PC-3 (cell line): ENCODE measurements at regions not wholly inside any gene's neighbourhood (a gene's known extent, or its start where the extent isn't known, plus 50 kb on each side); places are given as distances from the start of the nearest gene placed in this dataset.

Experiments
- ATAC-seq: fragments of 200-7000 bp; cut with Tn5 transposase; 2 replicates; pipeline ENCODE4 v1.9.1; 2020; ENCODE audit warnings: mild to moderate bottlenecking, moderate library complexity
- BruUV-seq: library from RNA; stranded (reverse); fragments of 400-500 nt; replicated peaks from 2 replicates; lab custom pipeline; 2021; lab: Mats Ljungman, UMichigan
- CTCF ChIA-PET: fragments of 300-600 bp; sonication (Branson Sonifier 250); formaldehyde crosslinking; loops from one replicate; lab custom pipeline; 2022; ENCODE audit warnings: antibody characterized with exemption; lab: Charles Lee
- POLR2A ChIA-PET: fragments of 300-600 bp; sonication (Branson Sonifier 250); formaldehyde crosslinking; loops from one replicate; lab custom pipeline; 2022; ENCODE audit warnings: antibody characterized with exemption; ENCODE audit not compliant: unreplicated experiment; lab: Charles Lee
- DNase-seq: peaks from one replicate; pipeline ENCODE4 v3.0.0-alpha.2; 2015
- H2AFZ ChIP-seq: fragments of 300-600 bp; sonication (generic); 2 replicates; pipeline ENCODE4 v1.6.0; 2016; ENCODE audit warnings: antibody characterized with exemption, low read length
- H3F3A ChIP-seq: fragments of 300-600 bp; sonication (generic); one replicate; pipeline ENCODE4 v1.6.0; 2017; ENCODE audit warnings: antibody characterized with exemption, low read length, control low read depth, mild to moderate bottlenecking; ENCODE audit not compliant: unreplicated experiment
- H3K27ac ChIP-seq: fragments of 300-600 bp; sonication (generic); 2 replicates; pipeline ENCODE4 v1.5.1; 2016; ENCODE audit warnings: mild to moderate bottlenecking, low read length
- H3K27me3 ChIP-seq: fragments of 300-600 bp; sonication (generic); 2 replicates; pipeline ENCODE4 v1.6.1; 2016; ENCODE audit warnings: low read length, mixed read lengths
- H3K36me3 ChIP-seq: fragments of 300-600 bp; sonication (generic); 2 replicates; pipeline ENCODE4 v1.6.1; 2016; ENCODE audit warnings: low read depth, mixed run types, low read length, mixed read lengths
- H3K4me1 ChIP-seq: fragments of 300-600 bp; sonication (generic); 2 replicates; pipeline ENCODE4 v1.5.1; 2016; ENCODE audit warnings: low read length; ENCODE audit not compliant: insufficient read depth
- H3K4me2 ChIP-seq: fragments of 300-600 bp; sonication (generic); 2 replicates; pipeline ENCODE4 v1.6.0; 2016; ENCODE audit warnings: low read length
- H3K4me3 ChIP-seq: fragments of 300-600 bp; sonication (generic); 2 replicates; pipeline ENCODE4 v1.5.1; 2016; ENCODE audit warnings: mild to moderate bottlenecking, low read length, mixed read lengths
- H3K79me2 ChIP-seq: fragments of 300-600 bp; sonication (generic); 2 replicates; pipeline ENCODE4 v1.6.1; 2017; ENCODE audit warnings: low read length, mixed read lengths
- H3K9ac ChIP-seq: fragments of 300-600 bp; sonication (generic); 2 replicates; pipeline ENCODE4 v1.6.0; 2016; ENCODE audit warnings: mild to moderate bottlenecking, low read length
- H3K9me2 ChIP-seq: fragments of 300-600 bp; sonication (generic); replicated peaks from 2 replicates; pipeline ENCODE4 v1.6.1; 2016; ENCODE audit warnings: mixed run types, low read length, mixed read lengths
- H3K9me3 ChIP-seq: fragments of 300-600 bp; sonication (generic); 2 replicates; pipeline ENCODE4 v1.6.1; 2016; ENCODE audit warnings: low read length, mixed read lengths
- H4K20me1 ChIP-seq: fragments of 300-600 bp; sonication (generic); 2 replicates; pipeline ENCODE4 v1.6.1; 2016; ENCODE audit warnings: low read length, mixed read lengths
- EZH2 ChIP-seq: fragments of 300-600 bp; sonication (generic); IDR thresholded peaks from one replicate; pipeline ENCODE4 v1.6.1; 2017; ENCODE audit warnings: antibody characterized with exemption, mild to moderate bottlenecking, low read length; ENCODE audit not compliant: unreplicated experiment
- EZH2phosphoT487 ChIP-seq: fragments of 300-600 bp; sonication (generic); IDR thresholded peaks from 2 replicates; pipeline ENCODE4 v1.6.1; 2018; ENCODE audit warnings: mild to moderate bottlenecking, antibody characterized with exemption, low read length, borderline replicate concordance
- intact Hi-C: fragments of 100-400 bp; cut with micrococcal nuclease; formaldehyde crosslinking; loops from 2 replicates; pipeline ENCODE4 v1.9.0; 2023
- TF ChIP-seq, protein P1 (sequence below): fragments of 300-600 bp; sonication (generic); conservative IDR thresholded peaks from 2 replicates; pipeline ENCODE4 v1.5.1; 2017; ENCODE audit warnings: antibody characterized with exemption, low read depth, mild to moderate bottlenecking, low read length

- TF ChIP-seq EZH2 (no peak), EZH2phosphoT487 (no peak)
- TF ChIP-seq, protein P1, sequence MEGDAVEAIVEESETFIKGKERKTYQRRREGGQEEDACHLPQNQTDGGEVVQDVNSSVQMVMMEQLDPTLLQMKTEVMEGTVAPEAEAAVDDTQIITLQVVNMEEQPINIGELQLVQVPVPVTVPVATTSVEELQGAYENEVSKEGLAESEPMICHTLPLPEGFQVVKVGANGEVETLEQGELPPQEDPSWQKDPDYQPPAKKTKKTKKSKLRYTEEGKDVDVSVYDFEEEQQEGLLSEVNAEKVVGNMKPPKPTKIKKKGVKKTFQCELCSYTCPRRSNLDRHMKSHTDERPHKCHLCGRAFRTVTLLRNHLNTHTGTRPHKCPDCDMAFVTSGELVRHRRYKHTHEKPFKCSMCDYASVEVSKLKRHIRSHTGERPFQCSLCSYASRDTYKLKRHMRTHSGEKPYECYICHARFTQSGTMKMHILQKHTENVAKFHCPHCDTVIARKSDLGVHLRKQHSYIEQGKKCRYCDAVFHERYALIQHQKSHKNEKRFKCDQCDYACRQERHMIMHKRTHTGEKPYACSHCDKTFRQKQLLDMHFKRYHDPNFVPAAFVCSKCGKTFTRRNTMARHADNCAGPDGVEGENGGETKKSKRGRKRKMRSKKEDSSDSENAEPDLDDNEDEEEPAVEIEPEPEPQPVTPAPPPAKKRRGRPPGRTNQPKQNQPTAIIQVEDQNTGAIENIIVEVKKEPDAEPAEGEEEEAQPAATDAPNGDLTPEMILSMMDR = no peak
Measured at GRCh38 chr12:81843599-81843998, 84.4 kb upstream of the PPFIA2 start.

GRCh38 chr12:81835783-81836182, 76.6 kb upstream of the PPFIA2 start:
- no peaks in the 10 kb centered on the region for H3K27me3 ChIP-seq
- DNase-seq = no peak
- no peak for TF ChIP-seq EZH2
- TF ChIP-seq, protein P1 = no peak
- no peak for TF ChIP-seq EZH2phosphoT487
- no peak overlapping the region for H3K9ac ChIP-seq
- no peak overlapping the region for H3K4me3 ChIP-seq
- intact Hi-C loops = no loop called here
- H2AFZ ChIP-seq = no peak overlapping the region
- no peaks in the 10 kb centered on the region for H3K79me2 ChIP-seq
- H3F3A ChIP-seq = no peaks in the 10 kb centered on the region
- no peak for ATAC-seq
- H3K36me3 ChIP-seq = no peaks in the 10 kb centered on the region
- no peak overlapping the region for H3K4me2 ChIP-seq
- POLR2A ChIA-PET = no interaction called here
- BruUV-seq = no TSS peak
- H3K27ac ChIP-seq = no peak overlapping the region
- H3K9me3 ChIP-seq = peaks cover 6% of the 10 kb centered on the region; the same call in 1 of the 2 replicates
- H3K9me2 ChIP-seq = no peaks in the 10 kb centered on the region
- H4K20me1 ChIP-seq = no peaks in the 10 kb centered on the region
- CTCF ChIA-PET = no interaction called here
- no peaks in the 10 kb centered on the region for H3K4me1 ChIP-seq

More at GRCh38 chr12:81843599-81843998, 84.4 kb upstream of the PPFIA2 start:
- ChIA-PET POLR2A (no interaction called here), CTCF (no interaction called here)
- no peaks in the 10 kb centered on the region for H3K9me2 ChIP-seq
- no peak for ATAC-seq
- no peaks in the 10 kb centered on the region for H4K20me1 ChIP-seq
- H3K27ac ChIP-seq = no peak overlapping the region
- no peaks in the 10 kb centered on the region for H3K36me3 ChIP-seq
- BruUV-seq = no TSS peak
- H3K9ac ChIP-seq = no peak overlapping the region
- no peaks in the 10 kb centered on the region for H3K79me2 ChIP-seq
- intact Hi-C loops = no loop called here
- no peak for DNase-seq
- H3F3A ChIP-seq = no peaks in the 10 kb centered on the region
- H3K4me2 ChIP-seq = no peak overlapping the region
- H3K4me3 ChIP-seq = no peak overlapping the region
- no peaks in the 10 kb centered on the region; the same call in 1 of the 2 replicates for H3K9me3 ChIP-seq
- H3K4me1 ChIP-seq = no peaks in the 10 kb centered on the region
- H2AFZ ChIP-seq = no peak overlapping the region
- H3K27me3 ChIP-seq = no peaks in the 10 kb centered on the region

GRCh38 chr12:81819991-81820633, 61.0 kb upstream of the PPFIA2 start:
- Histone ChIP-seq H3K79me2 (no peaks in the 10 kb centered on the region), H3K27ac (no peak overlapping the region), H3K27me3 (no peaks in the 10 kb centered on the region), H3K9ac (no peak overlapping the region), H3K9me3 (no peaks in the 10 kb centered on the region), H4K20me1 (no peaks in the 10 kb centered on the region), H3F3A (no peaks in the 10 kb centered on the region), H2AFZ (no peak overlapping the region), H3K36me3 (no peaks in the 10 kb centered on the region), H3K4me2 (no peak overlapping the region), H3K4me3 (no peak overlapping the region), H3K4me1 (no peaks in the 10 kb centered on the region), H3K9me2 (no peaks in the 10 kb centered on the region)
- TF ChIP-seq, protein P1 = no peak
- TF ChIP-seq EZH2 (no peak), EZH2phosphoT487 (no peak)
- ChIA-PET POLR2A (no interaction called here), CTCF (no interaction called here)
- ATAC-seq (no peak), DNase-seq (no peak)
- intact Hi-C loops = no loop called here
- BruUV-seq = no TSS peak
